Prostate gland (tissue), 2 donors: ENCODE measurements at regions not wholly inside any gene's neighbourhood (a gene's known extent, or its start where the extent isn't known, plus 50 kb on each side); places are given as distances from the start of the nearest gene placed in this dataset.

Experiments
- POLR2A ChIP-seq: fragments of 450-650 bp; IDR thresholded peaks from one replicate; pipeline ENCODE4 v1.6.1; 2016; ENCODE audit warnings: antibody characterized with exemption, mild to moderate bottlenecking
- POLR2AphosphoS5 ChIP-seq: sonication (generic); formaldehyde crosslinking; IDR thresholded peaks from one replicate; pipeline ENCODE4 v1.6.1; 2017; ENCODE audit warnings: antibody characterized with exemption
- TF ChIP-seq, protein P1 (sequence below), 4 experiments: fragments of 200-600 bp in 2 of 4; fragments of 450-650 bp in 2 of 4; sonication (generic) in 2 of 4; IDR thresholded peaks; 1 replicate in 3 of 4; 2 replicates in 1 of 4; pipeline ENCODE4 v1.5.1; 2016 to 2019; ENCODE audit warnings: antibody characterized with exemption in 4 of 4, mild to moderate bottlenecking in 2 of 4, moderate library complexity in 2 of 4

DNA sequence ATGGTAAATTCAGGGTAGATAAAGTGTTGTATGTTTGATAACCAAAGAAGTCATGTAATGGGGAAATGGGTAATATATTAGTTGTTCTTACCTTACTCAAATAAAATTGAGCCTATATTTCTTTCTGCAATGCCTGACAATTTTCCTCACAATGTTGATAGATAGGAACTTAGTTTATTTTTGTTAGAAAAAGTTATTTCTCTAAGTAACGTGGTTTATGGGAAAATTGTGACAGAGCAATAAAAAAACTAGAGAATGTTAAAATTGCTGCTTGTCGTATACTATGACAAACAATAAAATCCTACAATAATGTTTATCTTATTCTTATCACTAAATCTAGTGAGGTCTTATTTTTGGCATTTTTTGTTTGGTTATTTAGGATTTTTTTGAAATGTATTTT is 534.1 kb downstream of the TMTC2 start:
- no peak for TF ChIP-seq POLR2AphosphoS5
- no peak for TF ChIP-seq POLR2A
- TF ChIP-seq, protein P1, sequence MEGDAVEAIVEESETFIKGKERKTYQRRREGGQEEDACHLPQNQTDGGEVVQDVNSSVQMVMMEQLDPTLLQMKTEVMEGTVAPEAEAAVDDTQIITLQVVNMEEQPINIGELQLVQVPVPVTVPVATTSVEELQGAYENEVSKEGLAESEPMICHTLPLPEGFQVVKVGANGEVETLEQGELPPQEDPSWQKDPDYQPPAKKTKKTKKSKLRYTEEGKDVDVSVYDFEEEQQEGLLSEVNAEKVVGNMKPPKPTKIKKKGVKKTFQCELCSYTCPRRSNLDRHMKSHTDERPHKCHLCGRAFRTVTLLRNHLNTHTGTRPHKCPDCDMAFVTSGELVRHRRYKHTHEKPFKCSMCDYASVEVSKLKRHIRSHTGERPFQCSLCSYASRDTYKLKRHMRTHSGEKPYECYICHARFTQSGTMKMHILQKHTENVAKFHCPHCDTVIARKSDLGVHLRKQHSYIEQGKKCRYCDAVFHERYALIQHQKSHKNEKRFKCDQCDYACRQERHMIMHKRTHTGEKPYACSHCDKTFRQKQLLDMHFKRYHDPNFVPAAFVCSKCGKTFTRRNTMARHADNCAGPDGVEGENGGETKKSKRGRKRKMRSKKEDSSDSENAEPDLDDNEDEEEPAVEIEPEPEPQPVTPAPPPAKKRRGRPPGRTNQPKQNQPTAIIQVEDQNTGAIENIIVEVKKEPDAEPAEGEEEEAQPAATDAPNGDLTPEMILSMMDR (IDR thresholded peaks at IDR 0.05), result no peak
